MG63 (cell line): ENCODE measurements at regions not wholly inside any gene's neighbourhood (a gene's known extent, or its start where the extent isn't known, plus 50 kb on each side); places are given as distances from the start of the nearest gene placed in this dataset.
"Not testable (repeated sequence)": the region's sequence is repeated elsewhere in the genome, so short reads cannot be mapped to it uniquely, and the experiment has no call there.

Experiments
- DNase-seq: peaks from one replicate; pipeline ENCODE4 v3.0.0-alpha.2; 2020
- H3K27me3 ChIP-seq: fragments of 250-450 bp; sonication (Bioruptor Pico); 2 replicates; pipeline ENCODE4 v1.5.1; 2020; ENCODE audit warnings: mild to moderate bottlenecking, moderate library complexity
- H3K36me3 ChIP-seq: fragments of 250-450 bp; sonication (Bioruptor Pico); 2 replicates; pipeline ENCODE4 v1.5.1; 2020; ENCODE audit warnings: mild to moderate bottlenecking, moderate library complexity
- H3K4me3 ChIP-seq: fragments of 250-450 bp; sonication (Bioruptor Pico); 2 replicates; pipeline ENCODE4 v1.5.1; 2020; ENCODE audit warnings: mild to moderate bottlenecking, moderate library complexity
- H3K9me3 ChIP-seq: fragments of 250-450 bp; sonication (Bioruptor Pico); 2 replicates; pipeline ENCODE4 v1.5.1; 2020; ENCODE audit warnings: mild to moderate bottlenecking, moderate library complexity

DNA sequence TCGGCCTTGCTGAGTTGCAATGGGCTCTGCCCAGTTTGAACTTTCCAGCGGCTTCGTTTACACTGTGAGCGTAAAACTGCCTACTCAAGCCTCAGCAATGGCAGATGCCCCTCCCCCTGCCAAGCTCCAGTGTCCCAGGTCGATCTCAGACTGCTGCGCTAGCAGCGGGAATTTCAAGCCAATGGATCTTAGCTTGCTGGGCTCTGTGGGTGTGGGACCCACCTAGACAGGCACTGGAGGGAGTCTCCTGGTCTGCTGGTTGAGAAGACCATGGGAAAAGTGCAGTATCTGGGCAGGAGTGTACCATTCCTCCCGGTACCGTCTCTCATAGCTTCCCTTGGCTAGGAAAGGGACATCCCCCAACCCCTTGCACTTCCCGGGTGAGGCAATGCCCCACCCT is 88.2 kb downstream of the KLHL28 start:
- H3K27me3 ChIP-seq = no peaks in the 10 kb centered on the region
- H3K9me3 ChIP-seq = no peaks in the 10 kb centered on the region
- no peak for DNase-seq
- H3K36me3 ChIP-seq = no peaks in the 10 kb centered on the region
- no peak overlapping the region for H3K4me3 ChIP-seq

- Histone ChIP-seq H3K36me3 (no peaks in the 10 kb centered on the region), H3K4me3 (no peak overlapping the region), H3K27me3 (no peaks in the 10 kb centered on the region), H3K9me3 (no peaks in the 10 kb centered on the region)
- no peak for DNase-seq
These were observed 95.0 kb downstream of the KLHL28 start for GRCh38 chr14:44866770-44867169.

DNA sequence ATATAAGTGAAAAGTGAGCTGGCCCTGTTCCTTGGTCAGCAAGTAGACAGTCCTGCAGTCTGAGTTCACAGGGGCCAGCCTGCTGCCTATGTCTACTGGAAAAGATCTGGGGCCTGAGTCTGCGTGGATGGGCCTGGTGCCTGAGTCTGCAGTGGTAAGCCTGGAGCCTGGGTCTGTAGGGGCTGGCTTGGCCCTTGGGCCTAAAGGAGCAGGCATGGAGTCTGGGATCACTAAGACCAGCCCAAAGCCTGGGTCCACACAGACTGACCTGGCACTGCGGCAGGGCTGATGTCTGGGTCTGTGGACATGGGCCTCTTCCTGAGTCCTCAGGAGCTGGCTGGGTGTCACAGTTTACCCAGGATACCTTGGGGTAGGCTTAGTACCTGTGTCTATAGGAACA is 95.4 kb downstream of the KLHL28 start:
- H3K27me3 ChIP-seq = no peaks in the 10 kb centered on the region
- no peaks in the 10 kb centered on the region for H3K36me3 ChIP-seq
- DNase-seq = no peak
- H3K4me3 ChIP-seq = no peak overlapping the region
- no peaks in the 10 kb centered on the region for H3K9me3 ChIP-seq

DNA sequence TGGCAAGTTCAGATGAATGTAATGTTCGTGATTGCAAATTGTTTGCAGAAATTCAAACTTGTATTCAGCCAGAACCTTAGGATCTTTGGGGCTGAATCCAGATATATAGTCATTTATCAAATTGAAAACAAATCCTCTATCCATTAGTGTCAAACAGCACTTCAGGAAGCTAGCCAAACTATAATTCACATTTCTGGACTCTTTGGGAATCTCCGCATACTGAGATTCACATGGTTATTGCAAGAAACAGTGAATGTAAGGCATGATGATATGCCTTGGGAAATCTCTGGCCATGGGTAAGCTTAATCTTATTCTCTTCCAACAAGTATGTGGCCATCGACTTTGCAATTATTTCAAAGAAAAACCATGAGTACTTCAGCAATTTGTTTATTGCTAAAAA is 98.5 kb downstream of the KLHL28 start:
- no peaks in the 10 kb centered on the region for H3K9me3 ChIP-seq
- no peak for DNase-seq
- H3K27me3 ChIP-seq = no peaks in the 10 kb centered on the region
- H3K4me3 ChIP-seq = no peak overlapping the region
- no peaks in the 10 kb centered on the region for H3K36me3 ChIP-seq

DNA sequence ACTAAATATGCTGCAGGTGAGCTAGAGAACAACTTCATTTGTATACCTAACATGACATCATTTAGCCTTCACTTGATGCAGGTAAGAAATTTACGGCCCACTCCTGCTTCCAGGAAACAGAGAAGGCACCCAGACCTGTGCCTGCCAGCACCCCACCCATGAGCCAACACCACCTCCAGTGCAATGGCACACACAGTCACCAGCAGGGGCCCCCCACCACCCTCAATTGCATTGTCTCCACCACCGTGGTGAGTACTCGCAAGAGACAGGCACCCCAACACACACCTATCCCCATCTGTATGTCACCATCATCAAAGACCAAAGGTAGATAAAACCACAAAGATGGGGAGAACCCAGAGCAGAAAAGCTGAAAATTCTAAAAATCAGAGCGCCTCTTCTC is 107.6 kb downstream of the KLHL28 start:
- H3K27me3 ChIP-seq = no peaks in the 10 kb centered on the region
- DNase-seq = no peak

GRCh38 chr14:44847526-44848309 is 114.0 kb downstream of the KLHL28 start:
- Histone ChIP-seq H3K36me3 (no peaks in the 10 kb centered on the region), H3K4me3 (no peak overlapping the region), H3K9me3 (no peaks in the 10 kb centered on the region), H3K27me3 (no peaks in the 10 kb centered on the region)
- DNase-seq = no peak

More for the DNA sequence above, 107.6 kb downstream of the KLHL28 start:
- Histone ChIP-seq H3K4me3 (no peak overlapping the region), H3K9me3 (no peaks in the 10 kb centered on the region), H3K36me3 (no peaks in the 10 kb centered on the region)

GRCh38 chr14:44846232-44846824 is 115.4 kb downstream of the KLHL28 start:
- no peaks in the 10 kb centered on the region for H3K36me3 ChIP-seq
- no peaks in the 10 kb centered on the region for H3K27me3 ChIP-seq
- no peaks in the 10 kb centered on the region for H3K9me3 ChIP-seq
- DNase-seq = no peak
- no peak overlapping the region for H3K4me3 ChIP-seq

- H3K36me3 ChIP-seq, H3K4me3 ChIP-seq, H3K9me3 ChIP-seq, H3K27me3 ChIP-seq, DNase-seq: not testable (repeated sequence)
These were observed 125.8 kb downstream of the KLHL28 start for GRCh38 chr14:44835928-44836327.

GRCh38 chr14:44833376-44834060 is 128.2 kb downstream of the KLHL28 start:
- no peaks in the 10 kb centered on the region for H3K36me3 ChIP-seq
- no peak for DNase-seq
- no peaks in the 10 kb centered on the region for H3K9me3 ChIP-seq
- no peak overlapping the region for H3K4me3 ChIP-seq
- no peaks in the 10 kb centered on the region for H3K27me3 ChIP-seq

- no peaks in the 10 kb centered on the region for H3K27me3 ChIP-seq
- no peaks in the 10 kb centered on the region for H3K9me3 ChIP-seq
- no peaks in the 10 kb centered on the region for H3K36me3 ChIP-seq
- H3K4me3 ChIP-seq = no peak overlapping the region
- DNase-seq = no peak
These were observed 131.4 kb downstream of the KLHL28 start for GRCh38 chr14:44830371-44830770.

- no peaks in the 10 kb centered on the region for H3K27me3 ChIP-seq
- DNase-seq = no peak
- no peak overlapping the region for H3K4me3 ChIP-seq
- no peaks in the 10 kb centered on the region for H3K36me3 ChIP-seq
- no peaks in the 10 kb centered on the region for H3K9me3 ChIP-seq
These were observed 132.7 kb downstream of the KLHL28 start for GRCh38 chr14:44829021-44829420.

- H3K36me3 ChIP-seq = no peaks in the 10 kb centered on the region
- no peaks in the 10 kb centered on the region for H3K27me3 ChIP-seq
- DNase-seq = no peak
- no peak overlapping the region for H3K4me3 ChIP-seq
- no peaks in the 10 kb centered on the region for H3K9me3 ChIP-seq
These were observed 133.7 kb downstream of the KLHL28 start for GRCh38 chr14:44828023-44828422.

DNA sequence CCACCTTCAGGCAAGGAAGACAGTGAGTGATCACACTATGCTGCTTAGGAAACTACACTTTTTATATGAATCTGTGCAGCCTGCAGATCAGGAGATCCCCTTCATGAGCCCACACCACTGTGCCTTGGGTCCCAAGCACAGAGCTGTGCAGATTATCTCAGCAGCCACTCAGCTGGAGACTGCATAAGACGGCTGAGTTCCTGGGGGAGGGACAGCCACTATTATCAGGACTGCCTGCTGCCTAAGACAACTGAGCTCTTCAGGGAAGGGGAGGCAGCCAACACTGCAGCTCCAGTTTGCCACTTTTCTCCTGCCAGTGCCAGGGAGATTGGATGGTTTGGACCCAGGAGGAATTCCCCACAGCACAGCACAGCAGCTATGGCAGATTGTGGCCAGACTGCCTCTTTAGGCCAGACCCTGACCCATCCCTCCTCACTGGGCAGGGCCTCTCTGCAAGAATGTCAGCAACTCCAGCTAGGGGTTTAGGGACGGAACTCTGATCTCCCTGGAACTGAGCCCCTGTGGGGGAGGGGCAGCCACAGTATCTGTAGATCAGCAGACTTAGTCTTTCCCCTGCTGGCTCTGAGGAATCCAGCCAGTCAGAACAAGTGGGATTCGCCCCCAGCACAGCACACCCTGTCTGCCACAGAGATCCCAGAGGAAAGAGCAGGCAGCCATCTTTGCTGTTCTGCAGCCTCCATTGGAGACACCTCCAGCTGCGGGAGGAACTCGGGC is 141.3 kb downstream of the KLHL28 start:
- H3K9me3 ChIP-seq = no peaks in the 10 kb centered on the region
- no peaks in the 10 kb centered on the region for H3K36me3 ChIP-seq
- no peaks in the 10 kb centered on the region for H3K27me3 ChIP-seq
- H3K4me3 ChIP-seq = no peak overlapping the region
- no peak for DNase-seq

DNA sequence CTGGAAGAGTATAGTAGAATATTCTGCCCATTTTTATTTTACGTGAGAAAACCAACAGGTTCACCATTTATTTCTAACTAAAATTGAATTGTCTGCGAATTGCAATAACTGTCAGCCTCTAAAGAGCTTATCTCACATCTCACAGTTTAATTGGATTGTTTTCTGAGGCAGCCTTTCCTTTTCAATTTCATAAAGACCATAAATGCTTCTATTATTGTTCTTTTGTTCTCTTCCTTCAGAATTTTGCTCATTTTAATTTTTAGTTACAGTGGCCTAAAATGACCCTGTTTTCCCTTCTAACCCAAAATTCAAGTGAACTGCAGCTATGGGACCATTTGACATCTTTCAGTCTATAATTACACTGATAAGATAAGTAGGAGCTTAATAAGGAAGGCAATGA is 147.6 kb downstream of the KLHL28 start:
- Histone ChIP-seq H3K36me3 (no peaks in the 10 kb centered on the region), H3K27me3 (no peaks in the 10 kb centered on the region), H3K4me3 (no peak overlapping the region), H3K9me3 (no peaks in the 10 kb centered on the region)
- DNase-seq = no peak

DNA sequence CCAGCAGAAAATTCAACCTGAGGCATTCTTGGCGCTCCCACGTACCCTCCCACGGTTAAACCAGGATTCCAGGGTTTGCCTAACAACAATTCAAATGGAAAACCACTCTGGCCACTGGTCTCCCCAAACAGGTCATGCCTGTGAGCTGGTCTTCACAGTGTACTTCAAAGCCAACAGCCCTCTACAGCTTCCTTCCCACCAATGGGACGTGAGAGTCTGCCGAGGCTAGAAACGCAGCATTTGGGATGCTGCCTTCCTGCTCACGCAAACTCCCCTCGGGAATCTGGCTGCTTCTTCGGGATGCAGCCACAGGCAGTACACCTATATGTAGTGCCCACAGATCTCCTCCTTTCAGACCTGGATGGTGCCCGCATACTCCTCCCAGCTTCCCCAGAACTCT is 149.1 kb downstream of the KLHL28 start:
- H3K36me3 ChIP-seq = no peaks in the 10 kb centered on the region
- no peaks in the 10 kb centered on the region for H3K9me3 ChIP-seq
- no peak overlapping the region for H3K4me3 ChIP-seq
- no peaks in the 10 kb centered on the region for H3K27me3 ChIP-seq
- DNase-seq = no peak

DNA sequence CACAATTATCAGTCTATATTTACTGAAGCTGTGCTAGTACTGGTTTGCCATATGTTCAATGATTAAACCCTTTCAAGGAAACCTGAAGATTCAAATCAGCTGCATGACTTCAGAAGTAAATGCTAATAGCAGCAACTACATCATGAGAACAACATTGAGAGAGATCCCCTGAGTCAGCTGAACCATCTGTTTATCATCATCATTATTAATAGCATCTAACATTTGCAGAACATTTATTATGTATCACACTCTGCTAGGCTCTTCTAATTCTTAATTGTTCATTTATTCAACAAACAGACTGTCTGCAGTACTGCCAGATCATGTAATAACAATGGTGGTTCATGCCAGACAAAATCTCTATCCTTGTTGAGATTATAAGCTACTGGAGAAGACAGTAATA is 157.4 kb downstream of the KLHL28 start:
- H3K36me3 ChIP-seq = no peaks in the 10 kb centered on the region
- no peaks in the 10 kb centered on the region for H3K9me3 ChIP-seq
- no peaks in the 10 kb centered on the region for H3K27me3 ChIP-seq
- DNase-seq = no peak
- no peak overlapping the region for H3K4me3 ChIP-seq

- DNase-seq = no peak
- Histone ChIP-seq H3K27me3 (no peaks in the 10 kb centered on the region), H3K4me3 (no peak overlapping the region), H3K36me3 (no peaks in the 10 kb centered on the region), H3K9me3 (no peaks in the 10 kb centered on the region)
These were observed 158.4 kb downstream of the KLHL28 start for GRCh38 chr14:44803239-44803905.
